Hippocampal formation (tissue), 2 donors: ENCODE measurements at regions not wholly inside any gene's neighbourhood (a gene's known extent, or its start where the extent isn't known, plus 50 kb on each side); places are given as distances from the start of the nearest gene placed in this dataset.

ENCODE experiments used
- DNase-seq, 2 donors: peaks; one replicate each; lab custom pipeline; 2025; lab: John Stamatoyannopoulos, UW

DNA sequence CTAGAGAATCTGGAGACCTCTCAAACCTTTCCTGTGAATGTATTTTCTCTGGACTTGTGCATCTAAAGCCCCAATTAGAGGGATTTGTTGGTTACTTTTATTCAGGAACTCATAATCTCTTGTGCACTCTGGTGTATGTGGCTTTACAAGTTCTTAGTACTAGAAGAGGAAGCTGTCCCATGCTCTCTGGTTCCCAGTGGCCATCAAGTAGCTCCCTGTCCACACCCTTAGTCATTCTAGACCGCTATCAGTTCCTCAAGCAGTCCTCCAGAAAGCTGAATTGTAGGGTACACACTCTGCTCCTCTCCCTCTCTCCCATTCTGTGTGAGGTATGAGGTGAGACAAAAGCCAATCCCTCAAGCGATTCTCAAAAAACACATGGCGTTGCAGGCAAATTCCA is 470.3 kb downstream of the PTPRC start:
- DNase-seq = no peak

DNA sequence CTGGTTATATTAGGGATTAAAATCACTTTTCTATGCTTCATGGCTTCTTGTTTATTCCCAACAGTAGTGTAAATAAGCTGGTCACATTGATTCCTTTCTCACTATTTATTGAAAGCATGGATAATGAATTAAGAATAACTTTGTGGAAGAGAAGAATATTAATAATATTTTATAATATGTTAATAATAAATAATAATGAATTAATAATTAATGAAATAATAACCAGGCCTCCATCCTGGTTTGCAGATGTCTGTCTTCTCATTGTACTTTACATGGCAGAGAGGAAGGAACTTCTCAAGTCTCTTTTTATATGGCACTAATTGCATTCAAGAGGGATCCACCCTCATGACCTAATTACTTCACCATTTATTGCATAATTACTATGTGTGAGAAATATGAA is 473.5 kb downstream of the PTPRC start:
- DNase-seq = no peak

DNA sequence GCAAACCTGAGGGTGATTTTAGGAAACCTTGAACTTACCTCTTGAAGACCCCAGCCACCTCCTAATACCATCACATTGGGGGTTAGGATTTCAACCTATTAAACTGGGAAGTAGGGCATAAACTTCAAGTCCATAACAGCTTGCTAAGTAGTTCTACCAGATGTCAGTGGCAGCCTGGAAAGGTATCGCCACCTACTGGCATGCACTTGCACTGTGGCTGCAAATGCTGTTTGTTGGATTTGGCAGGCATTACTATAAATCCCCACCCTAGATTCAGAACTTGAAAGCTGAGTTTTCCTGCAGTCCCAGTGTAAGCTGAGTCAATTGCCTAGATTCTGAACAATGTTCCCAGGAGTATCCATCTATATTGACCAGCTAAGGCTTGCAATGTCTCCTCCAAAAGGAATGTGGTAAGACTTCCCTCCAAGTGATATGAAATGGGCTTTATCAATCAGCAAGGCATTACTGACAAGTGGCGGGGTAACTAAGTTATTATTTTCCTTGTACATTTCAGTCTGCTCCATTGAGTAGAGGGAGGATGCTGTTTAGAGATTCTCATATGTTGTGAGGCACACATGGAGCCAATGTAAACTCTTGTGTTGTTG is 474.5 kb downstream of the PTPRC start:
- peak; percentile 39 to 55 for DNase-seq

GRCh38 chr1:199116488-199116887 is 477.6 kb downstream of the PTPRC start:
- DNase-seq = no peak

DNA sequence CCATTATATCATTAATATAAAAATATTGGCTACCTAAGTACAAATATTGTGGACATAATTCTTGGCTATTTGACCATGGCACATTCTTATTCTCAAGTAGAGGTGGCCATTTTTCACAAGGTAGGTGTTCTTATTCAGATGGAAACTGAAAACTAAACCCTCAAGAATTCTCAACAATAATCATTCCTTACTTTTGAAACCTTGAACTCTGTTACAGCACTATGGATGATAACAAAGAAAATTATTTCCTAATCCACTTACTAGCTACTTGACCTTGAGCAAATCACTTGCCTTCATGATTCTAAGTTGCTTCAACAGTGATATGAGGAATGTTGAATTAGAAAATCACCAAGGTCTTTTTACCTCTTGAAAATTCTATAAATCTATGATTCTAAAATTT is 482.2 kb downstream of the PTPRC start:
- no peak for DNase-seq

DNA sequence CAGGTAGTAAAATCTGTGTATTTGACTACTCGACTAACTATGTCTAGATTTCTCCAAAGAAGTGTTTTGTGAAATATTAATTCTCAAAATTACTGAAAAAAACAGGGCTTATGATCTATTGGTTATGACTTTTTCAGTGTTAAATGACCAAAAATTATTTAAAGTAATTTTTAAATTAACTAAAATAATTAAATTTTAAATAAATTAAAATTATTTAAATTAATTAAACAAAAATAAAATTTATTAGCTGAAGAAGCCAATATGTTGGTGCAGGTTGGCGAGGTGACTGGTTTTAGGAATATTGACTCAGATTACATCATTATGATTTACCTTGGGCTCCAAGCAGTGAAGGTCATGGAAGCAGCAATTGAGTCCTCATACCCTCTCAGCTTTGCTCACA is 483.2 kb downstream of the PTPRC start:
- DNase-seq = no peak

DNA sequence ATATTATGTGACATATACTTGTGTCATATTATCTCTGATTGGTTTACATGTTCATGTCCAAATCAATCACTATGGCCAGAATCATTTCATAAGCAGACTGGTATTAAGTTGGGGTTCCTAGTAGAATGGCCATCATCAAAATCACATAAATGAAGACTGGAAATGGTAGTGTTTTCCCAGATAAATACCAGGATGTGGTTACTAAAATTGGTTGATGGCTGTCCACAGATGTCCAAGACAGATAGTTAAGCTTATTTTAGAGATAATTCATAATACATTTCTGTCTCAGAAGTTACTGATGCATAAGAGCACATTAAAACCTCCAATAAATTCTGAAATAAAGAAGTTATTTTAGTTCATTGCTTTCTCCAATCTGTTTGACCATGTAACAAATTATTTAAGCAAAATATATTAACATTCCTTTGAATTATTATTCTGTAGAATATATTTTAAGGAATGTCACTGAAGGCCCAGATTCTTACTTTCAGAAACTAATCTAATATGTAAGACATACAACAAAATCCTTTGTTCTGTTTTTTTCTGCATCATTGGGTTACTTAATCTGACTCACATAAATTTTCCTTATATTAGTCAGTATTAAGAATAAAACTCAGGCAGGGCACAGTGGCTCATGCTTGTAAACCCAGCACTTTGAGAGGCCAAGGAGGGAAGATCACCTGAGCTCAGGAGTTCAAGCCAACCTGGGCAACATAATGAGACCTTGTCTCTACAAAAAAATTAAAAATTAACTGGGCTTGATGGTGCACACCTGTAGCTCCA is 483.9 kb downstream of the PTPRC start:
- DNase-seq = no peak

DNA sequence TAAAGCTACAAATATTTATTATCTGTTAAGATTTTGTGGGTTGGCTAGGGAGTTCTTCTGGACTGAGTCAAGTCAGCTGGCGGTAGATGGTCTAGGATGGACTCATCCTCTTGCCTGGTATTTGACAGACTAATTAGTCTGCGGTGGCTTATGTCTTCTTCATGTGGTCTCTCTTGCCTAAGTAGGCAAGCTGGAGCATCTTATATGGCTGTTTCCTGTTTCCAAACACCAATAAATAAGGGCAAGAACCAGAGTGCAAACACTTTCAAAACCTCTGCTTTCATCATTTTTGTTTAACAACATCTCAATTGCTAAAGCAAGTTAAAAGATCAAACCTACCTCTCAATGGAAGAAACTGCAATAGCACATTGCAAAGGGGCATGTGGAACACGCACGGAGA is 484.8 kb downstream of the PTPRC start:
- DNase-seq = no peak

GRCh38 chr1:199124351-199124750 is 485.5 kb downstream of the PTPRC start:
- DNase-seq = no peak

DNA sequence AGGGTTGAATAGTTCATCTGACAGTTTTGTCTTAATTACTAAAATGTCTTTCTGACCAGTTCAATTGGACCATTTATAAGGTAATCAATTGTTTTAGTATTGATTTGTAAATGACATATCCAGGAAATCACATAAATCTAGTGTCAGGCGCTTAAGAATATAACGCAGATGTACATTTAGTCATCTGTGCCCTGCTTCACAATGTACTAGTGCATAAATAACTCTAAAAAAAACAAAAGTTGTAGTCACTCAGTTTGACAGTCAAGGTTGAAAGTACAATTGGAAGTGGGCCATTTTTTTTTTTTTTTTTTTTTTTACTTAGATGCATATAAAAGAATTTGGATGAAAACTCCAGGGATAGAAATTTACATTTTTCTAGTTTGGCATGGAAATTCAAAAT is 490.4 kb downstream of the PTPRC start:
- DNase-seq = no peak

GRCh38 chr1:199132006-199132405 is 493.2 kb downstream of the PTPRC start:
- DNase-seq = no peak

DNA sequence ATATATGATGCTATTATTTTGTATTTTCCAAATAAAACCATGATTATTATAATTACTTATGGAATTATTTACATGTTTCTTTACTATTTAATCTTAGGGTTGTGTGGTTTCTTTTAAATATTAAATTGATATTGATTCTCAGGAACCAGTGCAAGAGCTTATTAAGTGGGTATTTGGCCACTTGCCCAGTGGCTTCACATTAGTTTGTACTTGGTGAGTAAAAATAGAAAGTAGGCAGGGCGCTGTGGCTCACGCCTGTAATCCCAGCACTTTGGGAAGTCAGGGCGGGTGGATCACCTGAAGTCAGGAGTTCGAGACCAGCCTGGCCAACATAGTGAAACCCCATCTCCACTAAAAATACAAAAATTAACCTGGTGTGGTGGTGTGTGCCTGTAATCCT is 497.1 kb downstream of the PTPRC start:
- no peak for DNase-seq

- no peak for DNase-seq
These were observed 499.2 kb downstream of the PTPRC start for GRCh38 chr1:199138061-199138460.

DNA sequence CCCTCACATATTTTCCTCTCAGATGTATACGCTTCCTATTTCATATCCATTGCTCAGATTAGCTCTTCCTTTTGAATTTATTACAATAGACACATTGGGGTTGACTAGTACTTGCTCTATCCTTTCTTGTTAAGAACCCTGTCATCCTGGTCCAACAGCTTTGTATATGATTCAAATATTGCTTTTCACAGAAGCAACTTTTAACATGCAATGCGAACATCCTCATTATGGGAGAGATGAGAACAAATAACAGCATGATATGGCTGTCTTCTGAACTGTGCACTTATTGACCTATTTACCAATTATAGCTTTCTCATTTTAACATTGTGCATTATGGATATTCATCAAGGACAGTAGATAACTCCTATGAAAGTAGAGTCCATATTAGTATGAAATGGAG is 510.8 kb downstream of the PTPRC start:
- no peak for DNase-seq

- no peak for DNase-seq
These were observed 511.9 kb downstream of the PTPRC start for GRCh38 chr1:199150756-199151155.

DNA sequence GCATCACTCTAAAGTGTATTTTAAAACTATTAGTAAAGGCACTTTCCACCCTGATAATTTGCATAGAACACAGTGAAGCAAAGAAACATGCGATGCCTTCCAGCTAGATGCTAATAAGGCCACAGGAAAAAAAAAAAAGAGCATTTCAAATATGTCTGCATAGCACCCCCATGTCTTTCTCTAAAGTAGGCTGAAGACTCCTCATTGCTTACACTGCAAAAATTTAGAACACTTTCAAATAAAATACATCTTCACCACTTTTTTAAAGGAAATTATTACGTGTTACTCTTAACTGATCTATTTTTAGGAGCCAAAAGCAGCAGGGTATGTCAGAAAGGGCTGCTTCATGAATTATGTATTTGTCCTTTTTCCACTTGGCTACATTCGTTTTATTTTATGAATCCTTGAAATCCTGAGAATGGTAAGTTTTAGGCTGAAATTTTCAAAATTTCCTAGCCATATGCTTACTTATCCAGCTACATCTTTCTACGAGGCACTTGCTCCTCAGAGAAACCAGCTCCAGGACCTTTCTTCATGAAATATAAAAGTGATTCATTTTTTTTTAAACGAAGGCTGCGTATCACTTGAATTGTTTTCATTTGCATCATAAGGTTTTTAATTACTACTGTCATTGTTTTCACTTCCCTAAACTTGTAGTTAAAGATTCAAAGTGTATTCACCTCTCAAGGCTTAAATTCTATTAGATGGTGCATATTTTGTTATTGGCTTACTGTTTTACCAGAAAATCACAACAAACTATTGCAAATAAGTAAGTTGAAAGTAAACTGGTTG is 513.0 kb downstream of the PTPRC start:
- no peak for DNase-seq

GRCh38 chr1:199152676-199153075 is 513.8 kb downstream of the PTPRC start:
- DNase-seq = no peak

- no peak for DNase-seq
These were observed 516.6 kb downstream of the PTPRC start for GRCh38 chr1:199155166-199156019.

DNA sequence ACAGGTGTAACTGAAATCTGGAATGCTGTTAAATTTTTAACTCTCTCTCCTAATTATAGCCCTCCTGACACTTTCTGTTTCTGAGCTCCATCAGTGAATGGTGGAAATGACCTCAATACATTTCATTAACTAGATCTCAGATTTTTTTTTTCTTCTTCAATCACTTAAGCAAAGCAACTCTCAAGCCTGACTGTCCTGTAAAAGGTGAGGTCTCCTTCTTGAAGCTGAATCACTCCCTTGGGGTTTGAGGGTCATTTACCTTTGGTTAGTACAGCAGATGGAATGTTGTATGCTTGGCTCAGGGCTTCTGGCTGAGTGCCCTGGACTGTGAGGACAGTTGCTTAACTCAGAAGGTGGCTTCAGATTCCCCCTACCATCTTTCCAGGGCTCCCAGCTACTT is 518.7 kb downstream of the PTPRC start:
- DNase-seq = no peak

DNA sequence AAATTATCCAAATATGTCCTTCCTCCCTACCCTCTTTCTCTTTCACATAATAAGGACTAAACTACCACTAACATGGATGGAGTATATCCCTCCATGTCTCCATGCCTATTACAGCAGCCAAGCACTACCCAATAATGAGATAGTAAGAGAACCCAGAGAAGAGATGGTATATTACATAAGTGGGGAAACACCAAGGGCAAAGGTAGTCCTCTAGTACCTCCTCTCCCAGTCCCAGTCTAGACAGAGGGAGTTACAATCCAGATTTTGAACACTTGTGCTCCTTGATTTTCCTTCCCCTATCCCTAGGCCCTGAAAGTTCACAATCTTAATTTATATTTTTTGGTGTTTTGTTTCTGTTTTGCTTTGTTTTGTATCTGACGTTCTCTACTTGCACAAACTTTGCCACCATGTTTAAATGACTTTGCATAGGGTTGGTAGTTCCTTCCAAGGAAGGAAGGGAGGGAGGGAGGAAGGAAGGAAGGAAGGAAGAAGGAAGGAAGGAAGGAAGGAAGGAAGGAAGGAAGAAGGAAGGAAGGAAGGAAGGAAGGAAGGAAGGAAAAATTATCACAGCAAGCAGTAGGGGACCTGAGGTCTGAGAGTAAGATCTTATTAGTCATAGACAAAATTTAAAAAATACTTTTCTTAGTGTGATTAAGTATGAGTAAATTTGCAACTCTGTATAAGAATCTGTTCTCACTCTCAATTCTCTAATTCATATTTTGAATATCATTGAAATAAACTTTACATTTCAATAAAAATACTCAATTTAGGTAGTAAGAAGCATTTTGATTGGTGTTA is 521.9 kb downstream of the PTPRC start:
- no peak for DNase-seq

GRCh38 chr1:199161319-199161680 is 522.5 kb downstream of the PTPRC start:
- no peak for DNase-seq
